HL-60 (cell line): ENCODE measurements at regions not wholly inside any gene's neighbourhood (a gene's known extent, or its start where the extent isn't known, plus 50 kb on each side); places are given as distances from the start of the nearest gene placed in this dataset.

Experiments used
- CTCF ChIP-seq: IDR thresholded peaks from one replicate; pipeline ENCODE4 v1.5.1; 2011; ENCODE audit warnings: low read length, control low read depth, inconsistent platforms; ENCODE audit not compliant: insufficient read depth
- POLR2AphosphoS5 ChIP-seq: IDR thresholded peaks from 2 replicates; pipeline ENCODE4 v1.6.1; 2012; ENCODE audit warnings: low read depth
- REST ChIP-seq: IDR thresholded peaks from 2 replicates; pipeline ENCODE4 v1.6.1; 2012; ENCODE audit warnings: low read depth; ENCODE audit not compliant: insufficient replicate concordance

- TF ChIP-seq CTCF: no peak
- TF ChIP-seq POLR2AphosphoS5: no peak
- no peak for TF ChIP-seq REST
These were observed 60.4 kb downstream of the FOS start for GRCh38 chr14:75339059-75339458.
